ENCODE measurements at regions not wholly inside any gene's neighbourhood (a gene's known extent, or its start where the extent isn't known, plus 50 kb on each side); places are given as distances from the start of the nearest gene placed in this dataset.
"Not testable (repeated sequence)": the region's sequence is repeated elsewhere in the genome, so short reads cannot be mapped to it uniquely, and the experiment has no call there.

- no peaks in the 10 kb centered on the region for H3K9me3 ChIP-seq
- H3K4me3 ChIP-seq: no peak overlapping the region
- no peak for DNase-seq (ENCODE audit: low spot score in 2 of 2)
- H3K36me3 ChIP-seq (replicated peaks): no peaks in the 10 kb centered on the region
- no peaks in the 10 kb centered on the region for H3K4me1 ChIP-seq
- in situ Hi-C loops (cut with MboI; ENCODE audit: low sequenced_read_pairs): no loop called here
- no peaks in the 10 kb centered on the region for H3K27me3 ChIP-seq (ENCODE audit: low read depth)
Observed at GRCh38 chrX:94178145-94178788, 504.3 kb downstream of the FAM133A start.

GRCh38 chrX:94204524-94204923 is 530.5 kb downstream of the FAM133A start:
- in situ Hi-C loops (cut with MboI; ENCODE audit: low sequenced_read_pairs): no loop called here
- Histone ChIP-seq H3K27me3 (ENCODE audit: low read depth) (no peaks in the 10 kb centered on the region), H3K4me3 (no peak overlapping the region), H3K9me3 (no peaks in the 10 kb centered on the region), H3K4me1 (no peaks in the 10 kb centered on the region), H3K36me3 (replicated peaks) (no peaks in the 10 kb centered on the region)
- DNase-seq (ENCODE audit: low spot score in 2 of 2): peak; percentile 10 to 35

GRCh38 chrX:94216738-94217137 is 542.7 kb downstream of the FAM133A start:
- no peaks in the 10 kb centered on the region for H3K9me3 ChIP-seq
- H3K36me3 ChIP-seq (replicated peaks): no peaks in the 10 kb centered on the region
- in situ Hi-C loops (cut with MboI; ENCODE audit: low sequenced_read_pairs): no loop called here
- no peak overlapping the region for H3K4me3 ChIP-seq
- H3K4me1 ChIP-seq: no peaks in the 10 kb centered on the region
- H3K27me3 ChIP-seq (ENCODE audit: low read depth): no peaks in the 10 kb centered on the region
- DNase-seq (ENCODE audit: low spot score in 2 of 2): no peak

- no peak for DNase-seq (ENCODE audit: low spot score in 2 of 2)
- in situ Hi-C loops (cut with MboI; ENCODE audit: low sequenced_read_pairs): no loop called here
Observed at GRCh38 chrX:94252211-94252610, 578.2 kb downstream of the FAM133A start.

DNA sequence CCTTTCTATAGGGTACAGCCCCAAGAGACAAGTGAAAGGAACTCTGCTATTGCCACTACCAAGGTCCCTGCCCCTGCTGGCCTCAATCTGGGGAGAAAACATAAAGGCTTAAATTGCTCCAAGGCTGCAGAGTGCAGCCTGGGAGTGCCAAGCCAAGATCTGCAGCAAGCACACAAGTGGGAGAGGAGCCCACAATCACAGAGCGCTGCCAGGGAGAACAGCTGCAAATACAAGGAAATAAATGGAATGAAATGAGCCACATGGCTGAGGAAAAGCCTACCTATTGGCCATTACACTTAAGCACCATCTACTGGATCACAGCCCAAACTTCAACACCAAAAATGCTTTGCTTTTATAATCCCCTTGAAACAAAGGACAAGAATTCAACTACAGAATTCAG is 582.4 kb downstream of the FAM133A start:
- in situ Hi-C loops (cut with MboI; ENCODE audit: low sequenced_read_pairs): no loop called here

More at GRCh38 chrX:94252211-94252610, 578.2 kb downstream of the FAM133A start:
- Histone ChIP-seq H3K4me3 (no peak overlapping the region), H3K9me3 (no peaks in the 10 kb centered on the region), H3K4me1 (peaks cover 3% of the 10 kb centered on the region; the same call in 1 of the 2 replicates), H3K36me3 (replicated peaks) (no peaks in the 10 kb centered on the region), H3K27me3 (ENCODE audit: low read depth) (no peaks in the 10 kb centered on the region)

DNA sequence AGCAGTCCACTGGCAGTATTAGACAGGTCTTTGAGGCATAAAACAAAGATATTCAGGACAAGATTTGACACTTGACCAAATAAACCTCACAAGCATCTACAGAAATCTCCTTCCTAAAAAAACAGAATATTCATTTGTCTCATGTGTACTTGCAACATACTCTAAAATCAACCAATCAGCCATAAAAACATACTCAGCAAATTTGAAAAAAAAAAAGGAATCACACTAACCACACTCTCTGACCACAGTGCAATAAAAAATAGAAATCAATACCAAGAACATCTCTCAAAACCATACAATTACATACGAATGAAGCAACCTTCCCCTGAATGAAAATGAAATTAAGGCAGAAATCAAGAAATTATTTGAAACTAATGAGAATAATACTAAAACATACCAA is 591.3 kb downstream of the FAM133A start:
- Histone ChIP-seq H3K27me3 (ENCODE audit: low read depth) (no peaks in the 10 kb centered on the region), H3K4me1 (no peaks in the 10 kb centered on the region), H3K36me3 (replicated peaks) (no peaks in the 10 kb centered on the region), H3K9me3 (no peaks in the 10 kb centered on the region), H3K4me3 (no peak overlapping the region)
- in situ Hi-C loops (cut with MboI; ENCODE audit: low sequenced_read_pairs): no loop called here
- DNase-seq (ENCODE audit: low spot score in 2 of 2): no peak

More for the DNA sequence above, 582.4 kb downstream of the FAM133A start:
- Histone ChIP-seq H3K36me3 (replicated peaks) (no peaks in the 10 kb centered on the region), H3K4me3 (no peak overlapping the region), H3K27me3 (ENCODE audit: low read depth) (no peaks in the 10 kb centered on the region), H3K9me3 (no peaks in the 10 kb centered on the region), H3K4me1 (no peaks in the 10 kb centered on the region)
- DNase-seq (ENCODE audit: low spot score in 2 of 2): no peak

- peak in 1 of 2 experiments; percentile 23 for DNase-seq (ENCODE audit: low spot score in 2 of 2)
- no peaks in the 10 kb centered on the region for H3K36me3 ChIP-seq (replicated peaks)
- in situ Hi-C loops (cut with MboI; ENCODE audit: low sequenced_read_pairs): no loop called here
- H3K27me3 ChIP-seq (ENCODE audit: low read depth): no peaks in the 10 kb centered on the region
- H3K4me3 ChIP-seq: no peak overlapping the region
- no peaks in the 10 kb centered on the region for H3K9me3 ChIP-seq
- no peaks in the 10 kb centered on the region for H3K4me1 ChIP-seq
Observed at GRCh38 chrX:94288325-94288724, 614.3 kb downstream of the FAM133A start.

DNA sequence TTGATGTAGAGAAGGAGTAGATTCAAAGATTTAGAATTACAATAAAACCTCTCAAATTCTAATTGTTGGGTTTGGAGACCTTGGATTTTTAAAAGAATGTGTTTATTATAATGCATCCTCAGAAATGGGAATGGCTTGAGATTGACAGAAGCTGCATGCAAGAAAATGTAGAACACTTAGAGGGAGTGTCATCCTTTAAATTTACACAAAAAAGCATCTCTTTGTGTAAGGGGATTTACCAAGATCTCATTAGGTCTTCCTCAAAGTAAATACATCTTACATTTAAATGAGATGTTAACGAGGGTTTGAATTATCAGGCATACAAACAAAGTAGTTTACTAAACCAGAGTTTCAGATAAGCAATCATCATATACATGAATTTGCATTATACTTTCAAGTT is 615.0 kb downstream of the FAM133A start:
- peak in 1 of 2 experiments; percentile 59 for DNase-seq (ENCODE audit: low spot score in 2 of 2)
- no peaks in the 10 kb centered on the region for H3K27me3 ChIP-seq (ENCODE audit: low read depth)
- in situ Hi-C loops (cut with MboI; ENCODE audit: low sequenced_read_pairs): no loop called here
- H3K4me1 ChIP-seq: no peaks in the 10 kb centered on the region
- H3K9me3 ChIP-seq: no peaks in the 10 kb centered on the region
- no peak overlapping the region for H3K4me3 ChIP-seq
- H3K36me3 ChIP-seq (replicated peaks): no peaks in the 10 kb centered on the region

GRCh38 chrX:94302446-94302845 is 628.4 kb downstream of the FAM133A start:
- Histone ChIP-seq H3K9me3 (no peaks in the 10 kb centered on the region), H3K4me1 (no peaks in the 10 kb centered on the region), H3K36me3 (replicated peaks) (no peaks in the 10 kb centered on the region), H3K4me3 (no peak overlapping the region), H3K27me3 (ENCODE audit: low read depth) (no peaks in the 10 kb centered on the region)
- in situ Hi-C loops (cut with MboI; ENCODE audit: low sequenced_read_pairs): no loop called here
- no peak for DNase-seq (ENCODE audit: low spot score in 2 of 2)

DNA sequence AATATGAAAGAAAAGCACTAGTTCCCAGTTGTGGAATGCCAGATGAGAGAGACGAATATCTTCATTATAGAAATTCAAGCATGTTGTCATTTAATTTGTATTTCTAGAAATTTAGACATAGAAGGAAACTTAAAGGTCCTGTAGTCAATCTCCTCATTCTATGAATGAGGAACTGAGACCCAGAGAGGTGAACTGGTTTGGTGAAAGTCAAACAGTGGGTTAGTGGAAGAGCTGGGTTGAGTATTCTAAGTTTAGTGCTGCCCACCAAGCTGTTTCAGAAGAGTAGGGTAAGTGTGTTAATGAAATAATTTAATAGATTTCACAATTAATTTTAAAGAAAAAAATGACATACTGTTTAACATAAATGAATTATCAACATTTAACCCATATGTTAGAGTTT is 655.2 kb downstream of the FAM133A start:
- DNase-seq (ENCODE audit: low spot score in 2 of 2): no peak
- no peaks in the 10 kb centered on the region for H3K4me1 ChIP-seq
- H3K4me3 ChIP-seq: no peak overlapping the region
- H3K36me3 ChIP-seq (replicated peaks): no peaks in the 10 kb centered on the region
- in situ Hi-C loops (cut with MboI; ENCODE audit: low sequenced_read_pairs): no loop called here
- no peaks in the 10 kb centered on the region for H3K27me3 ChIP-seq (ENCODE audit: low read depth)
- H3K9me3 ChIP-seq: no peaks in the 10 kb centered on the region

DNA sequence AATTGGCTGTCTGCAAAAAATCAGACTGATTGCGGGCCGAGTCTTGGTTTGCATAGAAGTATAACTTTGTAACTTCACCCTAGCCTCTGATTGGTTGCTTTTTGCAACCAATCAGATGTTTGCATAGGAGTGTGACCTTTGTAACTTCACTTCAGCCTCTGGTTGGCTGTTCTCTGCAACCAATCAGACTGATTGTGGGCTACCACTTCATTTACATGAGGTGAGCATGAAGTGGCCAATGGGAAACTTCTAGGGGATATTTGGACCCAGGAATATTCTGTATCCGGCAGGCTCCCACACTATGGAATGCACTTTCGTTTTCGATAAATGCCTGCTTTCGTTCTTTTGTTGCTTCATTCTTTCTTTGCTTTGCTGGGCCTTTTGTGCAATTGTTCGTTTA is 667.7 kb downstream of the FAM133A start:
- H3K4me3 ChIP-seq; DNase-seq (ENCODE audit: low spot score in 2 of 2); H3K27me3 ChIP-seq (ENCODE audit: low read depth); H3K9me3 ChIP-seq; H3K36me3 ChIP-seq (replicated peaks); in situ Hi-C loops (cut with MboI; ENCODE audit: low sequenced_read_pairs); H3K4me1 ChIP-seq: not testable (repeated sequence)

- no peak for DNase-seq (ENCODE audit: low spot score in 2 of 2)
- Histone ChIP-seq H3K27me3 (ENCODE audit: low read depth) (no peaks in the 10 kb centered on the region), H3K9me3 (no peaks in the 10 kb centered on the region), H3K36me3 (replicated peaks) (no peaks in the 10 kb centered on the region), H3K4me1 (no peaks in the 10 kb centered on the region; the same call in 1 of the 2 replicates), H3K4me3 (no peak overlapping the region)
- in situ Hi-C loops (cut with MboI; ENCODE audit: low sequenced_read_pairs): no loop called here
Observed at GRCh38 chrX:94361241-94361640, 687.2 kb downstream of the FAM133A start.

DNA sequence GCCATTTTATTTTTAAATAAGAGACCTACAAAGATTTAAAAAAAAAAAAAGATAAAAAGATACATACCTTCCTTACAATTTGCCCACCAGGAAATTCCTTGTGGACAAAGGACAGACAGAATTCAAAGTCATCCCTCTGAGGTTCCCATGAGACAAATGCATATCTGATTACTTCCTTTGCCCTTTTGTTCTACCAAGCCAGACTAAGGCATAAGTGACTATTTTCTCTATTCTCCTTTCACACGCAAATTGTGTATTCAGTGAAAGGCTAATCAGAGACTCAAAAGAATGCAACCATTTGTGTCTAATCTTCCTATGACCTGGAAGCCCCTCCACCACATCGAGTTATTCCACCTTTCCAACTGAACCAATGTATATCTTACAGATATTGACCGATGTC is 691.7 kb downstream of the FAM133A start:
- no peak for DNase-seq (ENCODE audit: low spot score in 2 of 2)
- no peaks in the 10 kb centered on the region for H3K36me3 ChIP-seq (replicated peaks)
- no peaks in the 10 kb centered on the region for H3K27me3 ChIP-seq (ENCODE audit: low read depth)
- H3K9me3 ChIP-seq: no peaks in the 10 kb centered on the region
- in situ Hi-C loops (cut with MboI; ENCODE audit: low sequenced_read_pairs): no loop called here
- peaks cover 4% of the 10 kb centered on the region; the same call in 1 of the 2 replicates for H3K4me1 ChIP-seq
- H3K4me3 ChIP-seq: no peak overlapping the region

- H3K27me3 ChIP-seq (ENCODE audit: low read depth): no peaks in the 10 kb centered on the region
- no peaks in the 10 kb centered on the region for H3K9me3 ChIP-seq
- H3K4me3 ChIP-seq: no peak overlapping the region
- in situ Hi-C loops (cut with MboI; ENCODE audit: low sequenced_read_pairs): no loop called here
- peaks cover 4% of the 10 kb centered on the region; the same call in 1 of the 2 replicates for H3K4me1 ChIP-seq
- no peaks in the 10 kb centered on the region for H3K36me3 ChIP-seq (replicated peaks)
- DNase-seq (ENCODE audit: low spot score in 2 of 2): peak in 1 of 2 experiments; percentile 32
Observed at GRCh38 chrX:94366616-94367015, 692.6 kb downstream of the FAM133A start.

GRCh38 chrX:94389044-94389443 is 715.0 kb downstream of the FAM133A start:
- H3K4me1 ChIP-seq: no peaks in the 10 kb centered on the region
- DNase-seq (ENCODE audit: low spot score in 2 of 2): no peak
- in situ Hi-C loops (cut with MboI; ENCODE audit: low sequenced_read_pairs): no loop called here

More at GRCh38 chrX:94389044-94389443, 715.0 kb downstream of the FAM133A start:
- no peak overlapping the region for H3K4me3 ChIP-seq
- no peaks in the 10 kb centered on the region for H3K9me3 ChIP-seq
- H3K27me3 ChIP-seq (ENCODE audit: low read depth): no peaks in the 10 kb centered on the region
- H3K36me3 ChIP-seq (replicated peaks): no peaks in the 10 kb centered on the region

All from HAP-1 (cell line).